ENCODE measurements at regions not wholly inside any gene's neighbourhood (a gene's known extent, or its start where the extent isn't known, plus 50 kb on each side); places are given as distances from the start of the nearest gene placed in this dataset.
A peak's percentile ranks its signal among the peaks of the same experiment; 100 is the strongest.

DNA sequence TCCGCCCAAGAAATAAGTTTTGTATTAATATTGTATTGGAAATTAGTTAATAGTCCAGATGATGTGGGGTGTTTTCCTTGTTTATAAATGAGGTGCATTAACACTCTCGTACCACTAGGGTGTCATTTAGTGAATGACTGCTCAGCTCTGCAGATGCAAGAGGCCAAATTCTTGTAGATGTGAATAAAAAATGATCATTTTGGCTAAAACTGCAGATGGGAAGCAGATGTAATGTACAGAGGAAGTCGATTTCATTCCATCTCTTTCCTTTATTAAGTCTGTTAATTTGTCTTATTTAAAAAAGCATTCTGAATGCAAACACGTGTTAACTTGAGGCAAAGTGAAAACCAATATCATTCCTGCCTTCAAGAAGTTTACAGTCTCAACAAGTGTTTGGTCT is 108.1 kb downstream of the DHX15 start:
- peak; percentile 36 for DNase-seq (ENCODE audit: low read depth)

- DNase-seq (ENCODE audit: low read depth), result no peak
These were observed 108.6 kb downstream of the DHX15 start for GRCh38 chr4:24475756-24476155.

DNA sequence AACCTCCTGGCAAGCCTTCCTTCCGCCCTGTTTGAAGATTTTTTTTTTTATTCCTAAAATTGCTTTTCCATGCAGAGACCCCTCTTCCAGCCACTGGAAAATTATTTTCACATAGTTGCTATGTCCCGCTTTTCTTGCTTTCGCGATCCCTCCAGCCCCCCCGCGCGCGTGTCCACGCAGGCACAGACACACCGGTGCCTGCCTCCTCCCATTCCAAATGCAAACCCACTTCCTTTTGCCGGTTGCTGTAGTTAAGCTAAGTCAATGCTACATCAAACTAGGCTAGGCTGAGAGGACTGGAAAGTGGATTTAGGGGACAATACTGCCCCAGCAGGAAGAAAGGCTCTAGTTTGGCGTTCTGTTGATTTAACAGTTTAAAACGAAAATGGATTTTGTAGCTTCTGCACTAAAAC is 111.0 kb downstream of the DHX15 start:
- DNase-seq (ENCODE audit: low read depth), result peak; percentile 15

GRCh38 chr4:24472514-24473308 is 111.6 kb downstream of the DHX15 start:
- peak; percentile 79 for DNase-seq (ENCODE audit: low read depth)

DNA sequence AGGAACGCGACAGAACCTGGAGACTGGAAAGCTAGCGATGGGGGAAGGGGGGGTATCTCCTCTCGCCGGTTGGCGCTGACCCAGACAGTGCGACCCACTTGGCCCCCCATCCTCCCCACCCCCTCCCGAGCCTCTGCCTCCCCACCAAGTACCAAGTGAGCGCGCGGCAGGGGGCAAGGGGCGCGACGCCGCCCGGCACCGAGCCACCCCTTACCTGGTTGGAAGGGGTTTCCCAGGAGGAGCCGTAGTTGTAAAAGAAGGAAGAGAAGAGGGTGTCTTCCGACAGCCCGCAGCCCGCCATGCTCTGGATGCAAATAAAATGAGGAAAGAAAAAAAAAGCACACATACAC is 112.2 kb downstream of the DHX15 start:
- DNase-seq (ENCODE audit: low read depth), result no peak

- peak; percentile 19 for DNase-seq (ENCODE audit: low read depth)
These were observed 112.7 kb downstream of the DHX15 start for GRCh38 chr4:24471486-24472160.

- peak; percentile 54 for DNase-seq (ENCODE audit: low read depth)
These were observed 113.5 kb downstream of the DHX15 start for GRCh38 chr4:24470666-24471485.

DNA sequence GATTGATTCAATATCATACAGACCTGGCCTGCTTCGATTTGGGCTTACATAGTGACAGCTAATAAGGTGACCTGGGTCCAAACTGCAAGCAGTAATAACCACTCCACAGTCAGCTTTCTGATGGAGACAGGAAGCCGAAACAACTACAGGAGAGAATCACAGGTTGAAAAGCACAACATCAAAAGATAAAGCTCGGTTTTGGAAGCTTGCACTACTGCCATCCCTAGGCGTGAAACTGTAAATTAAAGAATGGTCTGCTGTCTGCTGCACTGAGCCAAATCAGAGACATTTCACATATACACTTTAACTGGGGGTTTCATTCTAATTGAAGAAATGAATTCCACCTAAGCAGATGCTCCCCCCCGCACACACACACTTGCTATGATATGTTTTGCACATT is 116.3 kb downstream of the DHX15 start:
- DNase-seq (ENCODE audit: low read depth), result no peak

- no peak for DNase-seq (ENCODE audit: low read depth)
These were observed 119.8 kb downstream of the DHX15 start for GRCh38 chr4:24464566-24464965.

DNA sequence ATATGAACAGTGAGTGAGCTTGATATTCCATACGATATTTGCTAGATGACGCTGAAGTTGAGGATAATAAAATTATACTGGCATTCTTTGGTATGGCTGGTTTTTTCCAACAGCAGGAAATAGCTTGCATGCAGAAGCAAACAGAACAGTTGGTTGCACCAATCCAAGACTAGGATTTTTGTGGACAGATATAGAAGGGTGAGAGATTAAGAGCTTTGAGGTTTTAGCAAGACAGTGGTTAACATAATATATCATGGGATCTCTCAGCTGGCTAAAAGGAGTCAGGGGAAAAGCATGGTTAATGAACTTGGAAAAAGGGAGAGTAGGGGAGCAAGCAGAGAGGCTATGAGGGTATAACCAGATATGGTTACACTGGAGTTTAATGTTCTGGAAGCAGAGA is 127.9 kb downstream of the DHX15 start:
- DNase-seq (ENCODE audit: low read depth), result no peak

DNA sequence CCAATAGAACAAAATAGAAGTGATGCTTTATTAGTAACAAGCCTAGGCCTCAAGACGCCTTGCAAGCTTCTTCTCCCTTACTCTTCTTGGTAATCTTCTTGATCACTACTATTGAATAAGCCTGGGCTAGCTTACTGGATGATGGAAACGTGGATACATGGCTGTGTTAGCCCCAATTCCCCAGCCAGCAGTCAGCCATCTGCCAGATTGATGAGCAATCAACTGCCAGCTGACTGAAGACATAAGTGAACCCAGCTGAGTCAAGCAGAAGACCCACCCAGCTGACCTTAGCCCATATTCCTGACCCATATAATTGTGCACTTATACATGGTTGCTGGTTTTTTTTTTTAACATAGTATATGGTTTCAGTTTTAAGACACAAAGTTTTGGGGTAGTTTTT is 130.4 kb downstream of the DHX15 start:
- DNase-seq (ENCODE audit: low read depth), result no peak

- no peak for DNase-seq (ENCODE audit: low read depth)
These were observed 132.5 kb downstream of the DHX15 start for GRCh38 chr4:24451870-24452269.

GRCh38 chr4:24443200-24443599 is 141.2 kb downstream of the DHX15 start:
- no peak for DNase-seq (ENCODE audit: low read depth)

- DNase-seq (ENCODE audit: low read depth), result no peak
These were observed 143.6 kb downstream of the DHX15 start for GRCh38 chr4:24440765-24441164.

- DNase-seq (ENCODE audit: low read depth), result no peak
These were observed 150.1 kb downstream of the DHX15 start for GRCh38 chr4:24434241-24434640.

DNA sequence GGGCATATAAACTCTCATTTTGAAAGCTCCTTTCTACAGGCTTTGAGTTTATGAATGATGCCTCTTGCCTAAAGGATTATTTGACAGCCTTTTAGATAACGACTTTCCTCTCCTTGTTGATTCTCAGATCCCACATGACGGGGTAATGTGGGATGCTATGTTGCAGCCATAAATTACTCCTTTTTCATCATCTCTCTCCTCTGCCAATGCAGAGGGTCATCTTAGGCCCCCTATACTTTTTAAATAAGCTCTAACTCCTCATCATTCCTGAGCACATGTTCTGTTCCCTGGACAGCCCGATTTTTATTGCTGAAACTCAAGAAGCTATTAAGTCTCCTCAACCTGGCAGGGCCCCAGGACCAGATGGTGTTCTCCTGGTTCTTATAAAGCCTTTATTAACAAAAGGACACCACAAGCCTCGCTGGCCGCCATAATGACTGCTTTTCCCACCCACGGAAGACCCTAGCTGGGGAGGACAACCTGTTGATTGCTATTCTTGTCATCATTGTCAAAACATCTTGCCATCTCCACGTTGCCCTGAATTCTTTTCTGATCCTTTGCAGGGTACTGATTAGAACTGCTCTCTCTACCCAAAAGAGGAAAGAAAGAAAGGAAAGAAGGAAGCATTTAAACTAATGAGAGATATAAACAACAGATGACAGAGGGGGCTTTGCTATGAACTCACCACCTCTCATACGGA is 150.7 kb downstream of the DHX15 start:
- DNase-seq (ENCODE audit: low read depth), result no peak

DNA sequence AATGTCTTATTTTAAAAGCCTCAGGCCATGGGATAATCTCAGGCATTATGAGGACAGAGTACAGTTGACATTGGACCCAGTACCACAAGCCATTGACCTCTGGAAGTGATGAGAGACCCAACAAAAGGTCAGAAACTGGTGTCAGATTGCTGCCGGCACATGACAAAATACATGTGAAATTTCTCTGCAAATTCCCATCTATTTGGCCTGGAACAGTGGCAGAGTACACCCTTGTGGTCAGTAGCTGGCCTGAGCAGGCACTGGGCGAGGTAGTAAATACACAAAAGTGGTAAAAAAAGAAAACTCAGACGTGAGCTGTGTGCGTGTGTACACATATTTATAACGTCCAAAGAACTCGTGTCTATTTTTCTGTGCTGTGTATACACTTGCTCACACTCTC is 155.5 kb downstream of the DHX15 start:
- DNase-seq (ENCODE audit: low read depth), result no peak

- no peak for DNase-seq (ENCODE audit: low read depth)
These were observed 157.8 kb downstream of the DHX15 start for GRCh38 chr4:24426557-24426956.

GRCh38 chr4:24425863-24426262 is 158.5 kb downstream of the DHX15 start:
- no peak for DNase-seq (ENCODE audit: low read depth)

DNA sequence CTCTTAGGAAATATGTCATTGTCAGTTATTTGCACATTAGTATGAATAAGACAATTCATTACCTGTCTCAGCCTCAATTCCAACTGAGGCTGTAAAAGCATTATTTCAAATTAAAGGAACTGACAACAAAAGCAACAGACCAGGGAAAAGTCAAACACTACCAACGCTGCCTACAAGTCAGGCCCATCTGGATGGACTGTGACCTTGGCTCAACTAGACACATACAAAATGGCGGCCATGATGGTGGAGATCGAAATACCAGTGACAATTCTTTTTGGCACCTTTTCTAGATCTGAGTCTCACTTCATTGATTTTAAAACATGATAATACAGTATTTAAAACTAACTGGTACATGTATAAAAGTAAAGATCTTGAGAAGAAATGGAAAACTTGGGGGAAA is 160.7 kb downstream of the DHX15 start:
- DNase-seq (ENCODE audit: low read depth), result no peak

- DNase-seq (ENCODE audit: low read depth), result no peak
These were observed 161.7 kb downstream of the DHX15 start for GRCh38 chr4:24422644-24423043.
